H9 (cell line): ENCODE measurements at regions not wholly inside any gene's neighbourhood (a gene's known extent, or its start where the extent isn't known, plus 50 kb on each side); places are given as distances from the start of the nearest gene placed in this dataset.

Experiments used
- DNase-seq: peaks from one replicate; pipeline ENCODE4 v3.0.0-alpha.2; 2017
- H2AFZ ChIP-seq: one replicate; pipeline ENCODE4 v1.6.1; 2013; ENCODE audit warnings: mild to moderate bottlenecking, low read length, control low read depth, moderate library complexity
- H2AK5ac ChIP-seq: 2 replicates; pipeline ENCODE4 v1.6.1; 2013; ENCODE audit warnings: low read length, control low read depth, mixed read lengths; ENCODE audit not compliant: insufficient read length
- H2BK120ac ChIP-seq: one replicate; pipeline ENCODE4 v1.6.1; 2013; ENCODE audit warnings: low read depth, mild to moderate bottlenecking, low read length, control low read depth, inconsistent platforms; ENCODE audit not compliant: poor library complexity, severe bottlenecking
- H2BK12ac ChIP-seq: 2 replicates; pipeline ENCODE4 v1.6.1; 2013; ENCODE audit warnings: low read length, control low read depth, mixed read lengths, low read depth; ENCODE audit not compliant: insufficient read length
- H2BK15ac ChIP-seq: 2 replicates; pipeline ENCODE4 v1.6.1; 2013; ENCODE audit warnings: low read depth, low read length, control low read depth
- H2BK20ac ChIP-seq: one replicate; pipeline ENCODE4 v1.6.1; 2013; ENCODE audit warnings: low read depth, mild to moderate bottlenecking, low read length, control low read depth, inconsistent platforms; ENCODE audit not compliant: poor library complexity, severe bottlenecking
- H2BK5ac ChIP-seq: 2 replicates; pipeline ENCODE4 v1.6.1; 2013; ENCODE audit warnings: low read length, control low read depth, mixed read lengths; ENCODE audit not compliant: insufficient read length
- H3K14ac ChIP-seq: 2 replicates; pipeline ENCODE4 v1.6.1; 2013; ENCODE audit warnings: low read length, control low read depth; ENCODE audit not compliant: insufficient read depth
- H3K18ac ChIP-seq: 2 replicates; pipeline ENCODE4 v1.6.1; 2013; ENCODE audit warnings: low read depth, mild to moderate bottlenecking, mixed read lengths, low read length, control low read depth; ENCODE audit not compliant: insufficient read length
- H3K23ac ChIP-seq: 2 replicates; pipeline ENCODE4 v1.6.1; 2013; ENCODE audit warnings: low read length, control low read depth, mixed read lengths, low read depth; ENCODE audit not compliant: insufficient read length
- H3K23me2 ChIP-seq: 2 replicates; pipeline ENCODE4 v1.6.1; 2013; ENCODE audit warnings: low read depth, mild to moderate bottlenecking, mixed read lengths, low read length, control low read depth; ENCODE audit not compliant: insufficient read length, poor library complexity, severe bottlenecking
- H3K27ac ChIP-seq: 2 replicates; pipeline ENCODE4 v1.5.1; 2013; ENCODE audit warnings: low read length, control low read depth, mixed read lengths, low read depth; ENCODE audit not compliant: insufficient read length
- H3K27me3 ChIP-seq: 2 replicates; pipeline ENCODE4 v1.6.1; 2013; ENCODE audit warnings: low read length, control low read depth, inconsistent platforms; ENCODE audit not compliant: insufficient read depth
- H3K4ac ChIP-seq: 2 replicates; pipeline ENCODE4 v1.6.1; 2013; ENCODE audit warnings: low read depth, mild to moderate bottlenecking, control low read depth, inconsistent platforms, low read length, moderate library complexity
- H3K4me1 ChIP-seq: 2 replicates; pipeline ENCODE4 v1.6.1; 2013; ENCODE audit warnings: low read length, control low read depth, inconsistent platforms; ENCODE audit not compliant: insufficient read depth
- H3K4me2 ChIP-seq: 2 replicates; pipeline ENCODE4 v1.6.1; 2013; ENCODE audit warnings: low read length, control low read depth, mixed read lengths; ENCODE audit not compliant: insufficient read length, insufficient read depth
- H3K56ac ChIP-seq: 2 replicates; pipeline ENCODE4 v1.6.1; 2013; ENCODE audit warnings: low read depth, mild to moderate bottlenecking, mixed read lengths, low read length, control low read depth; ENCODE audit not compliant: insufficient read length
- H3K79me1 ChIP-seq: 2 replicates; pipeline ENCODE4 v1.6.1; 2013; ENCODE audit warnings: low read depth, mild to moderate bottlenecking, moderate library complexity, low read length, control low read depth, inconsistent platforms; ENCODE audit not compliant: insufficient read depth, poor library complexity, severe bottlenecking
- H3K79me2 ChIP-seq: 2 replicates; pipeline ENCODE4 v1.6.1; 2013; ENCODE audit warnings: low read length, control low read depth, inconsistent platforms; ENCODE audit not compliant: insufficient read depth
- H3K9ac ChIP-seq: 2 replicates; pipeline ENCODE4 v1.6.1; 2013; ENCODE audit warnings: low read length, control low read depth, mixed read lengths; ENCODE audit not compliant: insufficient read length; ENCODE audit errors: extremely low read depth
- H3K9me3 ChIP-seq: one replicate; pipeline ENCODE4 v1.6.1; 2013; ENCODE audit warnings: low read depth, low read length, inconsistent platforms; ENCODE audit not compliant: control insufficient read depth
- H3T11ph ChIP-seq: one replicate; pipeline ENCODE4 v1.6.1; 2013; ENCODE audit warnings: mild to moderate bottlenecking, low read length, control low read depth, inconsistent platforms
- H4K20me1 ChIP-seq: one replicate; pipeline ENCODE4 v1.6.1; 2013; ENCODE audit not compliant: control insufficient read depth, insufficient read length, insufficient read depth
- H4K5ac ChIP-seq: 2 replicates; pipeline ENCODE4 v1.6.1; 2013; ENCODE audit warnings: low read depth, mild to moderate bottlenecking, mixed read lengths, low read length, control low read depth; ENCODE audit not compliant: insufficient read length
- H4K8ac ChIP-seq: replicated peaks from 2 replicates; pipeline ENCODE4 v1.6.1; 2013; ENCODE audit warnings: low read length, control low read depth, mixed read lengths, low read depth; ENCODE audit not compliant: insufficient read length
- H4K91ac ChIP-seq: 2 replicates; pipeline ENCODE4 v1.6.1; 2013; ENCODE audit warnings: low read depth, mild to moderate bottlenecking, moderate library complexity, mixed read lengths, low read length, control low read depth; ENCODE audit not compliant: insufficient read length
- H3K27ac Mint-ChIP-seq, 3 experiments: 2 replicates in 2 of 3; 3 replicates in 1 of 3; pipeline ENCODE4 v1.8.0; 2020 to 2021; ENCODE audit warnings: mixed read lengths in 3 of 3, mild to moderate bottlenecking in 1 of 3, moderate library complexity in 1 of 3
- H3K27me3 Mint-ChIP-seq: 2 replicates; pipeline ENCODE4 v1.8.0; 2021; ENCODE audit warnings: low read depth, mild to moderate bottlenecking, moderate library complexity, mixed read lengths
- H3K36me3 Mint-ChIP-seq, 3 experiments: 2 replicates in 2 of 3; 3 replicates in 1 of 3; pipeline ENCODE4 v1.8.0; 2020 to 2021; ENCODE audit warnings: low read depth in 3 of 3, mixed read lengths in 3 of 3; ENCODE audit not compliant: insufficient read depth in 1 of 3
- H3K4me1 Mint-ChIP-seq, 2 experiments: 2 replicates each; pipeline ENCODE4 v1.8.0; 2020; ENCODE audit warnings: mixed read lengths in 2 of 2
- H3K4me3 Mint-ChIP-seq, 2 experiments: 2 replicates in 1 of 2; 3 replicates in 1 of 2; pipeline ENCODE4 v1.8.0; 2020 to 2021; ENCODE audit warnings: mild to moderate bottlenecking in 2 of 2, mixed read lengths in 2 of 2, moderate library complexity in 1 of 2
- H3K9me3 Mint-ChIP-seq, 2 experiments: 2 replicates in 1 of 2; 3 replicates in 1 of 2; pipeline ENCODE4 v1.8.0; 2020; ENCODE audit warnings: mild to moderate bottlenecking in 2 of 2, mixed read lengths in 2 of 2, moderate library complexity in 1 of 2
- WGBS: extraction: QIAGEN DNeasy Blood & Tissue Kit; methylation state at CpG from one replicate; pipeline ENCODE4 v1.1.7; 2013; ENCODE audit warnings: missing lambda C conversion rate, low lambda C conversion rate, mixed read lengths; ENCODE audit not compliant: insufficient read length; ENCODE audit errors: extremely low coverage; 5-methylcytosine and 5-hydroxymethylcytosine counted together
- TF ChIP-seq, protein P1 (sequence below): fragments of 200-600 bp; sonication (generic); conservative IDR thresholded peaks from 3 replicates; pipeline ENCODE4 v1.8.0; 2021; ENCODE audit warnings: antibody characterized with exemption, mild to moderate bottlenecking

DNA sequence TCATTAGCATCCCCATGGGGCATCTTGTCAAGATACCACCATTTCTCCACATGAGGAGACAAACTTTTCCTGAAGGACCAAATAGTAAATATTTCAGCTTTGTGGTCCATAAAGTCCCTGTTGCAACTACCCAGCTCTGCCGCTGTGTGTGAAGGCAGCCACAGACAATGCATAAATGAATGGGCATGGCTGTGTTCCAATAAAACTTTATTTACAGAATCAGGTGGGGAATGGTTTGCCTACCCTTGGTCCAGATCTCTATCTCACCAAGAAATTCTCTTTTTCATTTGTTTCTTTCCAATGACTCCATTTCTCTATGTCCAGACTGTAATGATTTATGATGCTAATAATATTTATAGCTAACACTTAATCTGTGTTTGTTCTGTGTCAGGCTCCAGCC lies 409.3 kb upstream of the TBX3 start:
- Mint-ChIP-seq H3K4me1 (no peaks in the 10 kb centered on the region), H3K27ac (no peak overlapping the region), H3K27me3 (peaks cover 12% of the 10 kb centered on the region), H3K36me3 (no peaks in the 10 kb centered on the region), H3K4me3 (no peak overlapping the region), H3K9me3 (no peaks in the 10 kb centered on the region)
- no peaks in the 10 kb centered on the region for H3K4me1 ChIP-seq
- H3K4me2 ChIP-seq = no peak overlapping the region
- H3K18ac ChIP-seq = no peak overlapping the region
- no peak overlapping the region for H3T11ph ChIP-seq
- H2BK5ac ChIP-seq = no peak overlapping the region
- H2BK12ac ChIP-seq = no peak overlapping the region
- no peak overlapping the region for H3K27ac ChIP-seq
- H4K91ac ChIP-seq = no peak overlapping the region
- no peaks in the 10 kb centered on the region for H3K9me3 ChIP-seq
- H3K79me1 ChIP-seq = no peaks in the 10 kb centered on the region
- H3K9ac ChIP-seq = no peak overlapping the region
- no peaks in the 10 kb centered on the region for H3K23me2 ChIP-seq
- H2BK120ac ChIP-seq = no peak overlapping the region
- H2BK20ac ChIP-seq = no peak overlapping the region
- H3K27me3 ChIP-seq = no peaks in the 10 kb centered on the region
- no peak overlapping the region for H3K56ac ChIP-seq
- no peaks in the 10 kb centered on the region for H3K79me2 ChIP-seq
- H4K8ac ChIP-seq = no peak overlapping the region
- no peak for DNase-seq
- no peak overlapping the region for H4K5ac ChIP-seq
- H3K4ac ChIP-seq = no peak overlapping the region
- no peak overlapping the region for H3K14ac ChIP-seq
- H4K20me1 ChIP-seq = no peaks in the 10 kb centered on the region
- TF ChIP-seq, protein P1, sequence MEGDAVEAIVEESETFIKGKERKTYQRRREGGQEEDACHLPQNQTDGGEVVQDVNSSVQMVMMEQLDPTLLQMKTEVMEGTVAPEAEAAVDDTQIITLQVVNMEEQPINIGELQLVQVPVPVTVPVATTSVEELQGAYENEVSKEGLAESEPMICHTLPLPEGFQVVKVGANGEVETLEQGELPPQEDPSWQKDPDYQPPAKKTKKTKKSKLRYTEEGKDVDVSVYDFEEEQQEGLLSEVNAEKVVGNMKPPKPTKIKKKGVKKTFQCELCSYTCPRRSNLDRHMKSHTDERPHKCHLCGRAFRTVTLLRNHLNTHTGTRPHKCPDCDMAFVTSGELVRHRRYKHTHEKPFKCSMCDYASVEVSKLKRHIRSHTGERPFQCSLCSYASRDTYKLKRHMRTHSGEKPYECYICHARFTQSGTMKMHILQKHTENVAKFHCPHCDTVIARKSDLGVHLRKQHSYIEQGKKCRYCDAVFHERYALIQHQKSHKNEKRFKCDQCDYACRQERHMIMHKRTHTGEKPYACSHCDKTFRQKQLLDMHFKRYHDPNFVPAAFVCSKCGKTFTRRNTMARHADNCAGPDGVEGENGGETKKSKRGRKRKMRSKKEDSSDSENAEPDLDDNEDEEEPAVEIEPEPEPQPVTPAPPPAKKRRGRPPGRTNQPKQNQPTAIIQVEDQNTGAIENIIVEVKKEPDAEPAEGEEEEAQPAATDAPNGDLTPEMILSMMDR = no peak
- no peak overlapping the region for H3K23ac ChIP-seq
- no CpG with 5 or more reads among the region's 1 CpG for WGBS
- H2AK5ac ChIP-seq = no peak overlapping the region
- no peak overlapping the region for H2AFZ ChIP-seq
- H2BK15ac ChIP-seq = no peak overlapping the region
